ENCODE measurements at regions not wholly inside any gene's neighbourhood (a gene's known extent, or its start where the extent isn't known, plus 50 kb on each side); places are given as distances from the start of the nearest gene placed in this dataset.
A peak's percentile ranks its signal among the peaks of the same experiment; 100 is the strongest.

DNA sequence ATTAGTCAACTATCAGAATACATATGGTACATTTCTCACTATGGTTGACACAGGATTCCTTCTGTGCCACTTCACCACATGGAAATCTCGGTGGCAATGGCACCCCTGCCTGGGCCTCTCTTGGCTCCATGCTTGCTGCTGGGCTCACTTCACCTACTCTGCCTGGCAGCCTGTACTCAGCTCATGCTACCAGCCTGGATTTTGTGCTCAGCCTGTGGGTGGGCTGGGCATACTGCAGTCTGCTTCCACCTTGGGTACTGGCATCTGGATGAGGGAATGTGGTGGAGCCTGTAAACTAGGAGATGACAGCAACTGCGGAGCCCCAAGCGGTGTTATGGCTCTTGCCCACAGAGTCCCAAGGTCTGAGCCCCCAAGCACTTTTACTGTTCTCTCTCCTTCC is 604.1 kb downstream of the MTRR start:
- no peaks in the 10 kb centered on the region for H3K36me3 ChIP-seq (replicated peaks; ENCODE audit: insufficient read depth, low read depth)
- no peak overlapping the region for H3K4me3 ChIP-seq
- H2AFZ ChIP-seq: no peak overlapping the region
- TF ChIP-seq EZH2phosphoT487 (IDR thresholded peaks at IDR 0.05; ENCODE audit: low read depth, severe bottlenecking, unreplicated experiment): no peak
- H3K27me3 ChIP-seq: no peaks in the 10 kb centered on the region
- H3K4me1 ChIP-seq (ENCODE audit: insufficient read depth): no peaks in the 10 kb centered on the region
- H4K20me1 ChIP-seq (ENCODE audit: insufficient read depth, poor library complexity, severe bottlenecking): no peaks in the 10 kb centered on the region
- H3K9me3 ChIP-seq (ENCODE audit: low read depth): no peaks in the 10 kb centered on the region
- H3K9me2 ChIP-seq (replicated peaks; ENCODE audit: insufficient read depth): no peaks in the 10 kb centered on the region
- H3K79me2 ChIP-seq: no peaks in the 10 kb centered on the region
- H3K27ac ChIP-seq: no peak overlapping the region
- H3K4me2 ChIP-seq: no peak overlapping the region
- DNase-seq (ENCODE audit: low spot score): no peak
- WGBS (ENCODE audit: low lambda C conversion rate, missing lambda C conversion rate): 90% methylated on average over 3 of the region's 3 CpGs

DNA sequence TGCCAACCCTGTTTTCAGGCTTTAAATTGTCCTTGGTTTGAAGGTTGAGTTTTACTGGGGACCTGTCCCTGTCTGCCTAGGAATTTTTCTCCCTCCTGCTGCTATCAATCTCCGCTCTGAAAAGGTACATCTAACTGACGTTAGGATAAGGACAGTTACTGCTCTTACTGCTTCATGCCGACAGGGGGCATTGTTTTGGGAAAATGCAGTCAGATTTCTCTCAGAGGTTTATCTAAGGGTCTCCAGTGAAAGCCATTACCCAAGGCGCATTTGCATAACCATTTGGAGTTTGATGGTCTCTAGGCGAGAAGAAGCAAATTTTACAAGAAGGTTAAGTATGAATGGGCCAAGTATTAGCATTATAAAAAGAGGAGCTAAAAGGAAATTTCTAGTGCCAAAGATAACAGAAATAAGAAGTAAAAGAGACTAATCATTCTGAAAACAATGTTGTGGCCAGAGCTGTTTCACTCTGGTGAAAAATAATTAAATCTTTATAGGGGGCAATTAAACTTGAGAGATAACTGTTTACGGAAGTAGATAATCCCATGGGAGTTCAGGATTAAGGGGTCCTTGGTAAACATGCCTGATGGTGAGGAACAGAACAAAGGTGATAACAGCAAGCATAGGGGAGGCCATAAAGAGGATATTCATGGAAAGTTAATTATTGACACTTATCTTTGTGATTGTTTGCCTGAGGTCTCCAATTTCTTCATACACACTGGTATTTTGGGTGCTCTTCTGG is 605.0 kb downstream of the MTRR start:
- Histone ChIP-seq H3K79me2 (no peaks in the 10 kb centered on the region), H3K27me3 (no peaks in the 10 kb centered on the region), H3K36me3 (replicated peaks; ENCODE audit: insufficient read depth, low read depth) (no peaks in the 10 kb centered on the region), H2AFZ (no peak overlapping the region), H3K27ac (no peak overlapping the region), H3K9me3 (ENCODE audit: low read depth) (no peaks in the 10 kb centered on the region), H3K4me3 (no peak overlapping the region), H3K4me2 (no peak overlapping the region), H3K4me1 (ENCODE audit: insufficient read depth) (no peaks in the 10 kb centered on the region), H3K9me2 (replicated peaks; ENCODE audit: insufficient read depth) (no peaks in the 10 kb centered on the region), H4K20me1 (ENCODE audit: insufficient read depth, poor library complexity, severe bottlenecking) (no peaks in the 10 kb centered on the region)
- TF ChIP-seq EZH2 (IDR thresholded peaks at IDR 0.05; ENCODE audit: borderline replicate concordance): no peak
- TF ChIP-seq, protein P1, sequence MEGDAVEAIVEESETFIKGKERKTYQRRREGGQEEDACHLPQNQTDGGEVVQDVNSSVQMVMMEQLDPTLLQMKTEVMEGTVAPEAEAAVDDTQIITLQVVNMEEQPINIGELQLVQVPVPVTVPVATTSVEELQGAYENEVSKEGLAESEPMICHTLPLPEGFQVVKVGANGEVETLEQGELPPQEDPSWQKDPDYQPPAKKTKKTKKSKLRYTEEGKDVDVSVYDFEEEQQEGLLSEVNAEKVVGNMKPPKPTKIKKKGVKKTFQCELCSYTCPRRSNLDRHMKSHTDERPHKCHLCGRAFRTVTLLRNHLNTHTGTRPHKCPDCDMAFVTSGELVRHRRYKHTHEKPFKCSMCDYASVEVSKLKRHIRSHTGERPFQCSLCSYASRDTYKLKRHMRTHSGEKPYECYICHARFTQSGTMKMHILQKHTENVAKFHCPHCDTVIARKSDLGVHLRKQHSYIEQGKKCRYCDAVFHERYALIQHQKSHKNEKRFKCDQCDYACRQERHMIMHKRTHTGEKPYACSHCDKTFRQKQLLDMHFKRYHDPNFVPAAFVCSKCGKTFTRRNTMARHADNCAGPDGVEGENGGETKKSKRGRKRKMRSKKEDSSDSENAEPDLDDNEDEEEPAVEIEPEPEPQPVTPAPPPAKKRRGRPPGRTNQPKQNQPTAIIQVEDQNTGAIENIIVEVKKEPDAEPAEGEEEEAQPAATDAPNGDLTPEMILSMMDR (IDR thresholded peaks at IDR 0.05; ENCODE audit: poor library complexity): peak; percentile 26
- TF ChIP-seq EZH2phosphoT487 (IDR thresholded peaks at IDR 0.05; ENCODE audit: low read depth, severe bottlenecking, unreplicated experiment): no peak
- WGBS (ENCODE audit: low lambda C conversion rate, missing lambda C conversion rate): 51% methylated on average over 6 of the region's 6 CpGs
- DNase-seq (ENCODE audit: low spot score): no peak

DNA sequence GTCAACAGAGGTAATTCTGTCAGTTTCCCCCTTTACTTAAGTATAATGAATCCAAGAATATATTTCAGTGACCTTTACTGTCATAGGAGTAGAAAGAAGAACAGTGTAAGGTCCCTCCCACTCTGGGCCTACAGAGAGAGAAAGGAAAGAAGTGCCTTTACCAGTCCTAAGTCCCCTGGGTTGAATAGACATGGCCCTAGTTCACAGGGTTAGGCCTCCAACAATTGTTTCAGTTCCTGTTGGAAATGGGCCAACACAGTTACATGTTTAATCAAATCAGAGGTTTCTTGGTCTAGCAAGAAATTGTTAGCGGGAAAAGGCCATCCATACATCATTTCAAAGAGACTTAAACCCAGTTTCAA is 605.6 kb downstream of the MTRR start:
- Histone ChIP-seq H3K4me3 (no peak overlapping the region), H3K27ac (no peak overlapping the region), H3K9me3 (ENCODE audit: low read depth) (no peaks in the 10 kb centered on the region), H3K4me1 (ENCODE audit: insufficient read depth) (no peaks in the 10 kb centered on the region), H3K4me2 (no peak overlapping the region), H3K9me2 (replicated peaks; ENCODE audit: insufficient read depth) (no peaks in the 10 kb centered on the region), H2AFZ (no peak overlapping the region), H3K79me2 (no peaks in the 10 kb centered on the region), H3K36me3 (replicated peaks; ENCODE audit: insufficient read depth, low read depth) (no peaks in the 10 kb centered on the region), H4K20me1 (ENCODE audit: insufficient read depth, poor library complexity, severe bottlenecking) (no peaks in the 10 kb centered on the region), H3K27me3 (no peaks in the 10 kb centered on the region)
- TF ChIP-seq, protein P1 (IDR thresholded peaks at IDR 0.05; ENCODE audit: poor library complexity): no peak
- TF ChIP-seq EZH2 (IDR thresholded peaks at IDR 0.05; ENCODE audit: borderline replicate concordance) (no peak), EZH2phosphoT487 (IDR thresholded peaks at IDR 0.05; ENCODE audit: low read depth, severe bottlenecking, unreplicated experiment) (no peak)
- 48% methylated on average over 1 of the region's 1 CpG for WGBS (ENCODE audit: low lambda C conversion rate, missing lambda C conversion rate)
- no peak for DNase-seq (ENCODE audit: low spot score)

DNA sequence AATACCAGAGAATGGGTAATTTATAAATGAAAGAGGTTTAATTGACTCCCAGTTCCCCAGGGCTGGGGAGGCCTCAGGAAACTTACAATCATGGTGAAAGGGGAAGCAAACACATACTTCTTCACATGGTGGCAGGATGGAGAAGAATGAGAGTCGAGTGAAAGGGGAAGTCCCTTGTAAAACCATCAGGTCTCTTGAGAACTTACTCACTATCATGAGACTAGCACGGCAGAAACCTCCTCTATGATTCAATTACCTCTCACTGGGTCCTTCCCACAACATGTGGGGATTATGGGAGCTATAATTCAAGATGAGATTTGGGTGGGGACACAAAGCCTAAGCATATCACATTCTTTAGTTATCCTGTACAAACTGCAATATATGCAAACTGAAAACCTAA is 609.4 kb downstream of the MTRR start:
- DNase-seq (ENCODE audit: low spot score): no peak
- Histone ChIP-seq H3K79me2 (no peaks in the 10 kb centered on the region), H3K4me3 (no peak overlapping the region), H3K4me2 (no peak overlapping the region), H4K20me1 (ENCODE audit: insufficient read depth, poor library complexity, severe bottlenecking) (no peaks in the 10 kb centered on the region), H3K27ac (no peak overlapping the region), H3K27me3 (no peaks in the 10 kb centered on the region), H3K36me3 (replicated peaks; ENCODE audit: insufficient read depth, low read depth) (no peaks in the 10 kb centered on the region), H3K9me3 (ENCODE audit: low read depth) (no peaks in the 10 kb centered on the region), H3K4me1 (ENCODE audit: insufficient read depth) (no peaks in the 10 kb centered on the region), H3K9me2 (replicated peaks; ENCODE audit: insufficient read depth) (no peaks in the 10 kb centered on the region), H2AFZ (no peak overlapping the region)
- TF ChIP-seq, protein P1 (IDR thresholded peaks at IDR 0.05; ENCODE audit: poor library complexity): no peak
- 84% methylated on average over 2 of the region's 2 CpGs for WGBS (ENCODE audit: low lambda C conversion rate, missing lambda C conversion rate)
